RWPE1 (cell line): ENCODE measurements at regions not wholly inside any gene's neighbourhood (a gene's known extent, or its start where the extent isn't known, plus 50 kb on each side); places are given as distances from the start of the nearest gene placed in this dataset.
"Not testable (repeated sequence)": the region's sequence is repeated elsewhere in the genome, so short reads cannot be mapped to it uniquely, and the experiment has no call there.

Experiments used
- CTCF ChIA-PET: fragments of 350-600 bp; sonication (Branson Sonifier 250); formaldehyde crosslinking; extraction: SDS; loops from one replicate; lab custom pipeline; 2021; lab: Yijun Ruan, JAX
- POLR2A ChIA-PET: fragments of 400-600 bp; formaldehyde crosslinking; extraction: SDS; loops from one replicate; lab custom pipeline; 2020; ENCODE audit warnings: antibody characterized with exemption; ENCODE audit not compliant: low non-redundant PET; lab: Yijun Ruan, JAX
- DNase-seq: peaks from one replicate; pipeline ENCODE4 v3.0.0; 2012; ENCODE audit warnings: low spot score
- H3K27ac ChIP-seq: fragments of 450-650 bp; 2 replicates; pipeline ENCODE4 v1.5.1; 2017
- TF ChIP-seq, protein P1 (sequence below): fragments of 450-650 bp; conservative IDR thresholded peaks from 2 replicates; pipeline ENCODE4 v1.5.1; 2017; ENCODE audit warnings: low read depth, mild to moderate bottlenecking

DNA sequence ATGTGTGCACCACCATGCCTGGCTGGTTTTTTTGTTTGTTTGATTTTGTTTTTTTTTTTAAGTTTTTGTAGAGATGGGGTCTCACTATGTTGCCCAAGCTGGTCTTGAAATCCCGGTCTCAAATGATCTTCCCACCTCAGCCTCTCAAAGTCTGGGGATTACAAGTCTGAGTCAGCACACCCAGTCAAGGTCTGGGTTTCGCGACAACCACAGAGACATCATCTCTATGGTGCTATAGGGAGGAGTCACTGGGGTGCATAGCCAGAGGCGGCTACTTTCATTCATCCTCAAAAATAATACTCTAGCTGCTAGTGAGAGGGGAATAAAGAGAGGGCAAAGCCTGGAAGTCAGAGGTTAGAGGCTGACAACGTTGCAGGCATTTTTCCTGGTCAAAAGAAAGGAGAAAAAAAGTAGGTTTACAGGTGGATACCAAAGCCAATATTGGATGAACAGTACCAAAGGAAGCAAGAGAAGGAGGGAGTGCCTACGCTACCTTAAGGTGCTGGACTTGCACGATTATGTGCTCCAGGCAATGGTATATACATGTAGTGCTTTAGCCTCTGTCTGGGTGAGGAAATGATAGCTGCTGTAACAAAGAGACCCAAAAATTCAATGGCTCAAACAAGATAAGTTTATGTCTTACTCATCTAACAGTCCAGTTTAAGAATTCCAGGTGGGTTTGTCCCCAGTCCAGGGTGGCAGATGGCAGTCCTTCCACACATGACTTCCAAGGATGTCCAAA lies 178.3 kb downstream of the SKIDA1 start:
- TF ChIP-seq, protein P1, sequence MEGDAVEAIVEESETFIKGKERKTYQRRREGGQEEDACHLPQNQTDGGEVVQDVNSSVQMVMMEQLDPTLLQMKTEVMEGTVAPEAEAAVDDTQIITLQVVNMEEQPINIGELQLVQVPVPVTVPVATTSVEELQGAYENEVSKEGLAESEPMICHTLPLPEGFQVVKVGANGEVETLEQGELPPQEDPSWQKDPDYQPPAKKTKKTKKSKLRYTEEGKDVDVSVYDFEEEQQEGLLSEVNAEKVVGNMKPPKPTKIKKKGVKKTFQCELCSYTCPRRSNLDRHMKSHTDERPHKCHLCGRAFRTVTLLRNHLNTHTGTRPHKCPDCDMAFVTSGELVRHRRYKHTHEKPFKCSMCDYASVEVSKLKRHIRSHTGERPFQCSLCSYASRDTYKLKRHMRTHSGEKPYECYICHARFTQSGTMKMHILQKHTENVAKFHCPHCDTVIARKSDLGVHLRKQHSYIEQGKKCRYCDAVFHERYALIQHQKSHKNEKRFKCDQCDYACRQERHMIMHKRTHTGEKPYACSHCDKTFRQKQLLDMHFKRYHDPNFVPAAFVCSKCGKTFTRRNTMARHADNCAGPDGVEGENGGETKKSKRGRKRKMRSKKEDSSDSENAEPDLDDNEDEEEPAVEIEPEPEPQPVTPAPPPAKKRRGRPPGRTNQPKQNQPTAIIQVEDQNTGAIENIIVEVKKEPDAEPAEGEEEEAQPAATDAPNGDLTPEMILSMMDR, result no peak
- ChIA-PET CTCF (no interaction called here), POLR2A (no interaction called here)
- no peak overlapping the region for H3K27ac ChIP-seq
- no peak for DNase-seq

DNA sequence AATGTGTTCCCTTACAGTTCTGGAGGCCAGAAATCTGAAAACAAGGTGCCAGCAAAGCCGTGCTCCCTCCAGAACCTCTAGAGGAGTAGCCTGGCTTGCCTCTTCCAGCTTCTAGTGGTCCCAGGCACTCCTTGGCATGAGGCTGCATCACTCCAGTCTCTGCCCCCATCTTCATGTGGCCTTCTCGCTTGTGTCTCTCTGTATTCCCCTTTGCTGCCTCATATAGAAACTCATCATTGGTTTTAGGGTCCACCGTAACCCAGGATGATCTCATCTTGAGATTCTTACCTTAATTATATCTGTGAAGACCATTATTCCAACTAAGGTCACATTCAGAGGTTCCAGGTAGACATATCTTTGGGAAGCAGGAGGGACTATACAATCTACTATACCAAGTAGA lies 182.4 kb downstream of the SKIDA1 start:
- no peak for DNase-seq
- no peak overlapping the region for H3K27ac ChIP-seq
- CTCF ChIA-PET, result no interaction called here
- POLR2A ChIA-PET, result no interaction called here
- TF ChIP-seq, protein P1, result no peak

DNA sequence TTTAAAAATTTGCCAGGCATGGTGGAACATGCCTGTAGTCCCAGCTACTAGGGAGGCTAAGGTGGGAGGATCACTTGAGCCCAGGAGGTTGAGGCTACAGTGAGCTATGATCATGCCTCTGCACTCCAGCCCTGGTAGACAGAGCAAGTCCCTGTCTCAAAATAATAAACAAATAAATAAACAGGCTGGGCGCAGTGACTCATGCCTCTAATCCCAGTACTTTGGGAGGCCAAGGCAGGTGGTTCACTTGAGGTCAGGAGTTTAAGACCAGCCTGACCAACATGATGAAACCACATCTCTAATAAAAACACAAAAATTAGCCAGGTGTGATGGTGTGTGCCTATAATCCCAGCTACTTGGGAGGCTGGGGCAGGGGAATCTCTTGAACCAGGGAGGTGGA lies 183.0 kb downstream of the SKIDA1 start:
- CTCF ChIA-PET, result not testable (repeated sequence)

DNA sequence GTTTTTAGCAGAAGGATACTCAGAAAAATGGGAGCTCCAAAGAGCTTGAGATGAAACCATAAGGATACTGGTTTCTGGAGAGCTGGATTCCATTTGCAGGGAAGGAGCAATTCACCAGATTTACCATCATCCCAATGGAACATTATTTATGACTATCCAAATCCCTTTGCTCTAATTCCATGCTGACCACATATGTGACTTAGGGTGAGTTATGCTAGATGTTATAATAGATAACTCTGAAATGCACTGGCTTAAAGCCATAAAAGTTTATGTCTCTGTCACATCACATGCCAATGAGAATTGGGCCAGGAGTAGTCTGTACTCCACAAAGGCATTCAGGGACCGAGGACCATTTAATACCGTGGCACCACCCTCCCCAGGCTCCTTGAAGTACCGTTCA lies 185.2 kb downstream of the SKIDA1 start:
- no peak for DNase-seq
- H3K27ac ChIP-seq, result no peak overlapping the region
- ChIA-PET CTCF (interaction anchor here (0.6 kb wide), 1 partner anchor 9 kb away, joined by 9 read pairs; no protein-coding TSS in a partner anchor), POLR2A (no interaction called here)
- TF ChIP-seq, protein P1, result no peak

More for the DNA sequence above, 183.0 kb downstream of the SKIDA1 start:
- DNase-seq, H3K27ac ChIP-seq, POLR2A ChIA-PET: not testable (repeated sequence)

DNA sequence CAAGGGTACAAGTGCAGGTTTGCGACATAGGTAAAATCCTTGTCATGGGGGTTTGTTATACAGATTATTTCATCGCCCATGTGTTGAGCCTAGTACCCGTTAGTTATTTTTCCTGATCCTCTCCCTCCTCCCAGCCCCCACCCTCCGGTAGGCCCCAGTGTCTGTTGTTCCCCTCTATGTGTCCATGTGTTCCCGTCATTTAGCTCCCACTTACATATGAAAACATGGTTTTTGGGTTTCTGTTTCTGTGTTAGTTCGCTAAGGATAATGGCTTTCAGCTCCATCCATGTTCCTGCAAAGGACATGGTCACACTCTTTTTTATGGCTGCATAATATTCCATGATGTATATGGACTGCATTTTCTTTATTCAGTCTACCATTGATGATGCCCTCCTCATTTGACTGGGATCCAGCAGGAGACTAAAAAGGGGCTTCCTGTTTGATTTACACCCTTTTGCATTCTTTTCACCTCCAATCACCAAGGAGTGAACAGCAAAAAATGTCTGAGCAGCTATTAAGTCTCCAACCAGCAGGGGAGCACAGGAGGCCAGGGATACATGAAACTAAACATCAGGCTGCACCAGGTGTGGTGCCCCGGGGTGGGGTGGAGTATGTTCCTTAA lies 188.2 kb downstream of the SKIDA1 start:
- H3K27ac ChIP-seq, result peak overlapping the region; percentile 98
- ChIA-PET CTCF (no interaction called here), POLR2A (interaction anchor here (1.1 kb wide), 1 partner anchor 27 kb away, joined by 3 read pairs; no protein-coding TSS in a partner anchor)
- TF ChIP-seq, protein P1, result no peak
- no peak for DNase-seq

DNA sequence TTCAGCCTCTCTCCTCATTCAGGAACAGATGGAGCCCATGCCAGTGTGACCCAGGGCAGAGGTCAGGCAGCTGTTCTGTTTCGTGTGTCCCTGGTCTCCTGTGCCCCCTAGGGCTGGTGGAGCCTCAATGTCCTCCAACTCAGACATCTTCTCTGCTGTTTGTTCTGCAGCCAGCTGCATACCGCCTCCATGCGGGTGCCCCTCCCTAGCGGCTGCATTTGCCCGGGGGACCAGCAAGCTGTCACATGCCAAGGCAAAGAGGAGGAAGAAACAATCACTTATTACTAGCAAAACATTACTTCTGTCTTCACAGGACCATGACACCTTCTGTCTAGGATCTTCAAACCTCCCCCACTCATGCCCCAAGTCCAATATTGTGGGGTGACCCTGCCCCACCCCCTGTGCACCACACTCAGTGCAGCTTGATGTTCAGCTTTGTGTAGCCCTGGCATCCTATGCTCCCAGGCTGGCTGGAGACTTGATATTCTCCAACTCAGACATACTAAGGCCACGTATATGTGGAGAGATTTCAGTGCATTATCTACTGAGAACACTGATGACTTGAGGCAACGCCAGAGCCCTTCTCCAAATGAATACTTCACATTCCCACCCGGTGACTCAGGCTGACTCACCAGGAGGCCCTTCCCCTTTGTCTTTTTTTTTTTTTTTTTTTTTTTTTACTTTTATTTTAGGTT lies 188.9 kb downstream of the SKIDA1 start:
- CTCF ChIA-PET, result interaction anchor here (0.9 kb wide), 1 partner anchor 160 kb away, joined by 3 read pairs; no protein-coding TSS in a partner anchor
- DNase-seq, result peak; percentile 91
- POLR2A ChIA-PET, result interaction anchor here (1.1 kb wide), 1 partner anchor 28 kb away, joined by 3 read pairs; no protein-coding TSS in a partner anchor
- TF ChIP-seq, protein P1, result no peak
- H3K27ac ChIP-seq, result peak overlapping the region; percentile 98
